Astrocyte (in vitro differentiated cells and primary cell): ENCODE measurements at regions not wholly inside any gene's neighbourhood (a gene's known extent, or its start where the extent isn't known, plus 50 kb on each side); places are given as distances from the start of the nearest gene placed in this dataset.

ENCODE experiments used
- DNase-seq: peaks from one replicate; pipeline ENCODE4 v3.0.0-alpha.2; 2010; ENCODE audit warnings: low read depth
- FAIRE-seq: peaks from 2 replicates; lab custom pipeline; 2011; peaks lifted over from hg19 to GRCh38; lab: Jason Lieb, UNC
- H2AFZ ChIP-seq: 2 replicates; pipeline ENCODE4 v1.6.0; 2012; ENCODE audit warnings: low read depth, low read length, inconsistent platforms
- H3K27ac ChIP-seq: 2 replicates; pipeline ENCODE4 v1.5.1; 2011; ENCODE audit warnings: low read depth, low read length, inconsistent platforms
- H3K27me3 ChIP-seq: 2 replicates; pipeline ENCODE4 v1.6.0; 2011; ENCODE audit warnings: low read length, inconsistent platforms; ENCODE audit not compliant: insufficient read depth
- H3K36me3 ChIP-seq: 2 replicates; pipeline ENCODE4 v1.5.1; 2011; ENCODE audit warnings: low read length, inconsistent platforms; ENCODE audit not compliant: insufficient read depth
- H3K4me1 ChIP-seq: 2 replicates; pipeline ENCODE4 v1.5.1; 2011; ENCODE audit warnings: low read length, inconsistent platforms; ENCODE audit not compliant: insufficient read depth
- H3K4me2 ChIP-seq: 2 replicates; pipeline ENCODE4 v1.6.0; 2012; ENCODE audit warnings: low read length, inconsistent platforms
- H3K4me3 ChIP-seq: 2 replicates; pipeline ENCODE4 v1.5.1; 2011; ENCODE audit warnings: low read depth, mild to moderate bottlenecking, low read length, inconsistent platforms; ENCODE audit not compliant: insufficient read depth
- H3K79me2 ChIP-seq: 2 replicates; pipeline ENCODE4 v1.6.0; 2012; ENCODE audit warnings: mild to moderate bottlenecking, low read length, inconsistent platforms; ENCODE audit not compliant: insufficient read depth
- H3K9ac ChIP-seq: 2 replicates; pipeline ENCODE4 v1.6.0; 2012; ENCODE audit warnings: mild to moderate bottlenecking, low read length, inconsistent platforms
- H3K9me3 ChIP-seq: 2 replicates; pipeline ENCODE4 v1.5.1; 2012; ENCODE audit warnings: low read depth, mild to moderate bottlenecking, low read length, inconsistent platforms; ENCODE audit not compliant: insufficient read depth
- H4K20me1 ChIP-seq: 2 replicates; pipeline ENCODE4 v1.6.0; 2012; ENCODE audit warnings: low read length, inconsistent platforms; ENCODE audit not compliant: insufficient read depth
- H3K27ac Mint-ChIP-seq: one replicate; pipeline ENCODE4 v1.8.0; 2021; ENCODE audit warnings: mild to moderate bottlenecking, mixed read lengths; ENCODE audit not compliant: unreplicated experiment
- H3K27me3 Mint-ChIP-seq: one replicate; pipeline ENCODE4 v1.8.0; 2021; ENCODE audit warnings: low read depth, mixed read lengths; ENCODE audit not compliant: unreplicated experiment
- H3K36me3 Mint-ChIP-seq: one replicate; pipeline ENCODE4 v1.8.0; 2021; ENCODE audit warnings: low read depth, mixed read lengths; ENCODE audit not compliant: unreplicated experiment
- H3K4me1 Mint-ChIP-seq: one replicate; pipeline ENCODE4 v1.8.0; 2021; ENCODE audit warnings: low read depth, mixed read lengths; ENCODE audit not compliant: unreplicated experiment
- H3K4me3 Mint-ChIP-seq: one replicate; pipeline ENCODE4 v1.8.0; 2021; ENCODE audit warnings: mild to moderate bottlenecking, moderate library complexity, mixed read lengths; ENCODE audit not compliant: unreplicated experiment
- H3K9me3 Mint-ChIP-seq: one replicate; pipeline ENCODE4 v1.8.0; 2021; ENCODE audit warnings: mild to moderate bottlenecking, mixed read lengths; ENCODE audit not compliant: unreplicated experiment
- EZH2 ChIP-seq: IDR thresholded peaks from 2 replicates; pipeline ENCODE4 v1.6.1; 2012; ENCODE audit warnings: mild to moderate bottlenecking, low read length, inconsistent platforms; ENCODE audit not compliant: insufficient read depth
- TF ChIP-seq, protein P1 (sequence below): IDR thresholded peaks from 2 replicates; pipeline ENCODE4 v1.5.1; 2011; ENCODE audit warnings: low read depth, mild to moderate bottlenecking, inconsistent platforms, low read length, moderate library complexity; ENCODE audit not compliant: insufficient read depth

DNA sequence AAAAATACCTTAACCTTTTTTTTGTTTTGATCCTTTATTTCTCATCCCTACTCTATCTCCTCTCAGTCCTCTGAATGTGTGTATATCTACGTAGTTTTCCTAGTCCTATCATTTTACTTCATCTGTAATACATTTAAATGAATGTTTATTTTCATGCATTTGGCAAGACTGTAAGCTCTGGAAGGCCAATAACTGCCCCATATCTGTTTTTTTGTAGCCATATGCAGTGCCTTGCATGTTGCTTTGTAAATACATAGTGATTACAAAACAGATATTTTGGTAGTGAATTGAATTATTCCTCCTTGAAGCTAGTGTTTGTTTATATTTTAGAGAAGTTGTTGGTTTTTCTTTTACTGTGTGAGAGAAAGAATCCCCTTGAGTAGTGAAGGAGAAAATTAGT is 450.2 kb downstream of the PCDH18 start:
- DNase-seq = no peak
- FAIRE-seq = no peak
- Mint-ChIP-seq H3K4me1 (peaks cover 4% of the 10 kb centered on the region), H3K4me3 (no peak overlapping the region), H3K27ac (no peak overlapping the region), H3K27me3 (no peaks in the 10 kb centered on the region), H3K9me3 (no peaks in the 10 kb centered on the region), H3K36me3 (no peaks in the 10 kb centered on the region)
- Histone ChIP-seq H4K20me1 (no peaks in the 10 kb centered on the region), H3K36me3 (no peaks in the 10 kb centered on the region), H3K27me3 (no peaks in the 10 kb centered on the region), H3K9ac (no peak overlapping the region), H3K79me2 (no peaks in the 10 kb centered on the region), H3K9me3 (no peaks in the 10 kb centered on the region), H3K4me2 (no peak overlapping the region), H3K27ac (no peak overlapping the region), H2AFZ (no peak overlapping the region), H3K4me3 (no peak overlapping the region), H3K4me1 (no peaks in the 10 kb centered on the region)
- no peak for TF ChIP-seq EZH2
- TF ChIP-seq, protein P1, sequence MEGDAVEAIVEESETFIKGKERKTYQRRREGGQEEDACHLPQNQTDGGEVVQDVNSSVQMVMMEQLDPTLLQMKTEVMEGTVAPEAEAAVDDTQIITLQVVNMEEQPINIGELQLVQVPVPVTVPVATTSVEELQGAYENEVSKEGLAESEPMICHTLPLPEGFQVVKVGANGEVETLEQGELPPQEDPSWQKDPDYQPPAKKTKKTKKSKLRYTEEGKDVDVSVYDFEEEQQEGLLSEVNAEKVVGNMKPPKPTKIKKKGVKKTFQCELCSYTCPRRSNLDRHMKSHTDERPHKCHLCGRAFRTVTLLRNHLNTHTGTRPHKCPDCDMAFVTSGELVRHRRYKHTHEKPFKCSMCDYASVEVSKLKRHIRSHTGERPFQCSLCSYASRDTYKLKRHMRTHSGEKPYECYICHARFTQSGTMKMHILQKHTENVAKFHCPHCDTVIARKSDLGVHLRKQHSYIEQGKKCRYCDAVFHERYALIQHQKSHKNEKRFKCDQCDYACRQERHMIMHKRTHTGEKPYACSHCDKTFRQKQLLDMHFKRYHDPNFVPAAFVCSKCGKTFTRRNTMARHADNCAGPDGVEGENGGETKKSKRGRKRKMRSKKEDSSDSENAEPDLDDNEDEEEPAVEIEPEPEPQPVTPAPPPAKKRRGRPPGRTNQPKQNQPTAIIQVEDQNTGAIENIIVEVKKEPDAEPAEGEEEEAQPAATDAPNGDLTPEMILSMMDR = no peak

DNA sequence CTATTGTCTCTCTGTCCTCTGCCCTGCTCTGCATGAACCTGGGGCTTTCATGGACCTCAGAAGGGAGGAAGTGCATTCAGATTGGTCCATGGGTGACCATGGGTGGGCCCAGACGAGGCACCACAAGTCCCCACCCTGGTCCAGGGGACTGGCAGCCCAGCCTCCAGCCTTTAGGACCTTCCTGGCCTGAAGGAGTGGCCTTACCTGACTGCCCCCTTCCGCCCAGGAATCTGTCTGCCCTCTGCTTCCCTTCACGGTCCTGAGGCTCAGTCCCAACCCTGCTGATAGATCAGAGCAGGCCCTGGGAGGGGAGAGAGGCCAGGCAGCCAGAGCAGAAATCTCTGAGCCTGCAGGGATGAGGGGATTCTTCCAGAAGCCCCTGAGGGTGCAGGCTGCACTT is 455.4 kb downstream of the PCDH18 start:
- FAIRE-seq = no peak

DNA sequence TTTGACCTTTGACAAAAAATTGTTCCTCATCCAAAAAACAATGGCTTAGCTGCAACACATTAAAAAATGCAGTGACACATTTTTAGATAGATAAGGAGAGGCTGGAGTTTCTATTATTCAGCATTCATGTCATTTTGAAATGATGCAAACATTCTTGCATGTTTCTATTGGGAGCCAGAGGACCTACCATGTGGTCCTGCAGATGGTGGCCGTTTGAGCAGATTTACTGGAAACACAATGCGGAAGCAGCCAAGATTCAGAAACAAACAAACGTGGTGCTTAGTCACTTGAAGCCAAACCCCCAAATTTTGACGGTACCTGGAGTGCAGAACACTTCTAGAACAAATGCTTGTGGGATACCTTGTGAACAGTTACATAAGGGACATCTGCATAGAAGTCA is 456.7 kb downstream of the PCDH18 start:
- H3K4me1 ChIP-seq = no peaks in the 10 kb centered on the region
- TF ChIP-seq EZH2 = no peak
- TF ChIP-seq, protein P1 = no peak
- H3K4me2 ChIP-seq = no peak overlapping the region
- Mint-ChIP-seq H3K4me3 (no peak overlapping the region), H3K36me3 (no peaks in the 10 kb centered on the region), H3K27me3 (no peaks in the 10 kb centered on the region), H3K4me1 (no peaks in the 10 kb centered on the region), H3K27ac (no peak overlapping the region), H3K9me3 (no peaks in the 10 kb centered on the region)
- H3K27ac ChIP-seq = no peak overlapping the region
- H2AFZ ChIP-seq = no peak overlapping the region
- no peaks in the 10 kb centered on the region for H3K79me2 ChIP-seq
- no peak for FAIRE-seq
- no peak overlapping the region for H3K9ac ChIP-seq
- H3K36me3 ChIP-seq = no peaks in the 10 kb centered on the region
- no peak overlapping the region for H3K4me3 ChIP-seq
- H4K20me1 ChIP-seq = no peaks in the 10 kb centered on the region
- peaks cover 5% of the 10 kb centered on the region for H3K9me3 ChIP-seq
- no peak for DNase-seq
- H3K27me3 ChIP-seq = no peaks in the 10 kb centered on the region

More for the DNA sequence above, 455.4 kb downstream of the PCDH18 start:
- H3K27ac ChIP-seq = no peak overlapping the region
- peaks cover 5% of the 10 kb centered on the region for H3K9me3 ChIP-seq
- H3K27me3 Mint-ChIP-seq = no peaks in the 10 kb centered on the region
- H3K4me2 ChIP-seq = no peak overlapping the region
- no peak overlapping the region for H3K27ac Mint-ChIP-seq
- H3K9ac ChIP-seq = no peak overlapping the region
- H3K27me3 ChIP-seq = no peaks in the 10 kb centered on the region
- H3K36me3 Mint-ChIP-seq = no peaks in the 10 kb centered on the region
- no peaks in the 10 kb centered on the region for H4K20me1 ChIP-seq
- no peak overlapping the region for H3K4me3 ChIP-seq
- no peaks in the 10 kb centered on the region for H3K79me2 ChIP-seq
- DNase-seq = no peak
- no peak overlapping the region for H2AFZ ChIP-seq
- H3K9me3 Mint-ChIP-seq = no peaks in the 10 kb centered on the region
- TF ChIP-seq EZH2 = no peak
- TF ChIP-seq, protein P1 = no peak
- no peaks in the 10 kb centered on the region for H3K4me1 Mint-ChIP-seq
- no peaks in the 10 kb centered on the region for H3K4me1 ChIP-seq
- H3K4me3 Mint-ChIP-seq = no peak overlapping the region
- no peaks in the 10 kb centered on the region for H3K36me3 ChIP-seq
